ENCODE measurements at regions not wholly inside any gene's neighbourhood (a gene's known extent, or its start where the extent isn't known, plus 50 kb on each side); places are given as distances from the start of the nearest gene placed in this dataset.

DNA sequence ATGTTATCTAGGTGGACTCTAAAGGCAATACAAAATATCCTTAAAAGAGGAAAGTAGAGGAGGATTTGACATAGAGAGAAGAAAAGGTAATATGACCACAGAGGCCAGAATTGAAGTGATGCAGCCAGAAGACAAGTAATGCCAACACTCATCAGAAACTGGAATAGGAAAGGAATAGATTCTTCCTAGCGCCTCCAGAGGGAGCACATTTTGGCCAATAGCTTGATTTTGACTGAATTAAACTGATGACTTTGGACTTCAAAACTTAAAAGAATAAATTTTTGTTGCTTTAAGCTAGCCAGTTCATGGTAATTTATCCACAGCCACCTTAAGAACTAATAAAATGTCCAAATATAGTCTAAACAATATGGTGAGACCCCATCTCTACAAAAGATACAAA lies 1921.9 kb downstream of the OLFM4 start:
- TF ChIP-seq POLR2A (IDR thresholded peaks at IDR 0.05), result no peak
- TF ChIP-seq CTCF (IDR thresholded peaks at IDR 0.05), result no peak

All from thyroid gland (tissue), 4 donors.